Activated naive CD8-positive, alpha-beta T cell treated with anti-CD3 and anti-CD28 coated beads, Interleukin-2, amount 50 U/mL, for 24 hours (primary cell): ENCODE measurements at regions not wholly inside any gene's neighbourhood (a gene's known extent, or its start where the extent isn't known, plus 50 kb on each side); places are given as distances from the start of the nearest gene placed in this dataset.

ENCODE experiments used
- ATAC-seq: fragments of 150-1000 bp; cut with Tn5 transposase; one replicate; pipeline ENCODE4 v1.10.0; 2021
- DNase-seq: peaks from one replicate; pipeline ENCODE4 v3.0.0; 2021
- H3K27ac Mint-ChIP-seq: one replicate; pipeline ENCODE4 v1.8.0; 2021; ENCODE audit warnings: mild to moderate bottlenecking, mixed read lengths
- H3K27me3 Mint-ChIP-seq: one replicate; pipeline ENCODE4 v1.8.0; 2021; ENCODE audit warnings: mixed read lengths
- H3K36me3 Mint-ChIP-seq: one replicate; pipeline ENCODE4 v1.8.0; 2021; ENCODE audit warnings: low read depth, mixed read lengths
- H3K4me1 Mint-ChIP-seq: one replicate; pipeline ENCODE4 v1.8.0; 2021; ENCODE audit warnings: mixed read lengths
- H3K4me3 Mint-ChIP-seq: one replicate; pipeline ENCODE4 v1.8.0; 2021; ENCODE audit warnings: mild to moderate bottlenecking, moderate library complexity, mixed read lengths
- H3K9me3 Mint-ChIP-seq: one replicate; pipeline ENCODE4 v1.8.0; 2021; ENCODE audit warnings: mixed read lengths

DNA sequence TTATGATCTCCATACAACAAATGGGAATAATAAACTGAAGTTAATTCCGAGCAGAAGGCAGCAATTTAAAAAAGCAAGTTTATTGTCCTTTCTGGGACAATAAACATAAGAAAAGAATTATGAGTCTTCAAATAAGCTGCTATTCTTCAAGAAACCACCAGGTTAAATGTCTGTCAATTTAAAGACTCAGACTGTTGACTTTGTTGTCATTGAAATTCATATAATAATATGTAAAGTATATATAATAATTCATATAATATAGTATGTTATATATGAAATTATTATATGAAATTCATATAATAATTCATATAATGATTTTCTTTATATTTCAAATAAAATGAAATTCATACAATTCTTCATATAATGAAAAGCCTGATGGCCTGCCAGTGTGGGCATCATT is 497.5 kb upstream of the RGMB start:
- DNase-seq = no peak
- H3K27ac Mint-ChIP-seq = no peak overlapping the region
- no peak overlapping the region for H3K4me3 Mint-ChIP-seq
- no peaks in the 10 kb centered on the region for H3K4me1 Mint-ChIP-seq
- no peaks in the 10 kb centered on the region for H3K27me3 Mint-ChIP-seq
- ATAC-seq = no peak
- H3K36me3 Mint-ChIP-seq = no peaks in the 10 kb centered on the region
- no peaks in the 10 kb centered on the region for H3K9me3 Mint-ChIP-seq

DNA sequence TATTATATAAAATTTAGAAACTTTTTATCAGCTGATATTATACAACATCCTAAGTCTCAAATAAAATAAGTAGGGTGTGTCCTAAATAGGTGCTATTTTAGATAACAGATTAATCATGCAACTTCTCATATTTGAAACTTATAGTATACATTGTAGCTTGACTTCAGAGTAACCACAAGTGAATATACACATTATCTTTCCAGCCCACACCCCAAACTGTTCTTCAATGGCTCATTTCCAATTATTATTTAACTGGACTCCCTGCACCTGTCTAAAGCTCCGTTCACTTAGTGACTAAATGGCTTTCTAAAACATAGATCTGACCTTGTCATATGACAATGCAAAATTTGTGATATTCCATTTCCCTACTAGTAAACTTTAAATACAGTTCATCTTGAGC is 490.9 kb upstream of the RGMB start:
- Mint-ChIP-seq H3K27me3 (no peaks in the 10 kb centered on the region), H3K36me3 (no peaks in the 10 kb centered on the region), H3K9me3 (no peaks in the 10 kb centered on the region), H3K4me3 (no peak overlapping the region), H3K27ac (no peak overlapping the region), H3K4me1 (no peaks in the 10 kb centered on the region)
- DNase-seq = no peak
- no peak for ATAC-seq

- DNase-seq = no peak
- no peak for ATAC-seq
- H3K4me1 Mint-ChIP-seq = no peaks in the 10 kb centered on the region
- no peak overlapping the region for H3K27ac Mint-ChIP-seq
- H3K4me3 Mint-ChIP-seq = no peak overlapping the region
- H3K9me3 Mint-ChIP-seq = no peaks in the 10 kb centered on the region
- no peaks in the 10 kb centered on the region for H3K27me3 Mint-ChIP-seq
- no peaks in the 10 kb centered on the region for H3K36me3 Mint-ChIP-seq
Measured at GRCh38 chr5:98292496-98292895, 481.0 kb upstream of the RGMB start.

GRCh38 chr5:98296426-98296825 is 477.0 kb upstream of the RGMB start:
- no peaks in the 10 kb centered on the region for H3K36me3 Mint-ChIP-seq
- H3K27me3 Mint-ChIP-seq = no peaks in the 10 kb centered on the region
- no peaks in the 10 kb centered on the region for H3K4me1 Mint-ChIP-seq

DNA sequence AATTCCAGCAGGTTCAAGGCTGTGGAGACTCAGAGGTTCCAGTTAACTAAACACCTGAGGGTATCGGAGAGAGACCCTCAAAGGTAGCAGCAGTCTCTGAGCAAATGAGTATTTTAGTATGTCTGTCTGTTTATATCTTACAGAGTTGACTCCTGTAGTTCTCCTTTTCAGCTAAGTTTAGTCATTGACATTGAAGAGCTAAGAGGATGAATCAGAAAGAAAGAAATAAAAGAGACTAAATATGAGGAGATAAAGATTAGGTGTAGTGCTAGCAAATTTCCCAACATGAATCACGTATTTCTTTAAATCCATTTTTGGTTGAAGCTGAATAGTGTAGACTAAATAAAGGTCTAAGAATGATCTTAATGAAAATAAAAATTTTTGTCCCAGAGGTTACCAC is 474.0 kb upstream of the RGMB start:
- H3K9me3 Mint-ChIP-seq = no peaks in the 10 kb centered on the region

More at GRCh38 chr5:98296426-98296825, 477.0 kb upstream of the RGMB start:
- DNase-seq = no peak
- no peak for ATAC-seq
- Mint-ChIP-seq H3K9me3 (no peaks in the 10 kb centered on the region), H3K27ac (no peak overlapping the region), H3K4me3 (no peak overlapping the region)

DNA sequence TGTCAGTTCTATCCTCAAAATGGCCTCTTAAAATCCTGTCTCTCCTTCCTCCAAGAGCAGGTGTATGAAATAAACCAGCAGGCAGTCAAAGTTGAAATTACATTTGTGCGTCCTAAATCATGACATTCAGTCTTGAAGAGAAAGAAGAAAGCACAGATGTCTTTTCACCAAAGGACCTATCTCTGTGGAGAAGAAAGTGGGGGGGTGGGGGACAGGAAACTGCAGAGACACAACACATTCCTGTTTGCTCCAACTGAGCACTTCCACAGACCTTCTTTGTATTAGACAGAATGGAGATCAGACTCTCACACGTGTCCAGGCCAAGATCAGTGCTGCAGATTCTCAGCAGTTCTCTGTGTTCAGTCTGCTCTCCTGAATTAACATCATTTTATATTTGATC is 471.9 kb upstream of the RGMB start:
- H3K4me1 Mint-ChIP-seq = no peaks in the 10 kb centered on the region
- no peaks in the 10 kb centered on the region for H3K9me3 Mint-ChIP-seq
- DNase-seq (no peak), ATAC-seq (no peak)
- no peak overlapping the region for H3K4me3 Mint-ChIP-seq
- H3K27ac Mint-ChIP-seq = no peak overlapping the region
- H3K36me3 Mint-ChIP-seq = no peaks in the 10 kb centered on the region
- no peaks in the 10 kb centered on the region for H3K27me3 Mint-ChIP-seq

More for the DNA sequence above, 474.0 kb upstream of the RGMB start:
- Mint-ChIP-seq H3K36me3 (no peaks in the 10 kb centered on the region), H3K27ac (no peak overlapping the region), H3K27me3 (no peaks in the 10 kb centered on the region), H3K4me1 (no peaks in the 10 kb centered on the region), H3K4me3 (no peak overlapping the region)
- ATAC-seq = no peak
- no peak for DNase-seq

- no peak for ATAC-seq
- Mint-ChIP-seq H3K4me3 (no peak overlapping the region), H3K4me1 (peaks cover 7% of the 10 kb centered on the region), H3K36me3 (no peaks in the 10 kb centered on the region), H3K27ac (no peak overlapping the region), H3K27me3 (no peaks in the 10 kb centered on the region), H3K9me3 (no peaks in the 10 kb centered on the region)
- no peak for DNase-seq
Measured at GRCh38 chr5:98307811-98308210, 465.7 kb upstream of the RGMB start.

DNA sequence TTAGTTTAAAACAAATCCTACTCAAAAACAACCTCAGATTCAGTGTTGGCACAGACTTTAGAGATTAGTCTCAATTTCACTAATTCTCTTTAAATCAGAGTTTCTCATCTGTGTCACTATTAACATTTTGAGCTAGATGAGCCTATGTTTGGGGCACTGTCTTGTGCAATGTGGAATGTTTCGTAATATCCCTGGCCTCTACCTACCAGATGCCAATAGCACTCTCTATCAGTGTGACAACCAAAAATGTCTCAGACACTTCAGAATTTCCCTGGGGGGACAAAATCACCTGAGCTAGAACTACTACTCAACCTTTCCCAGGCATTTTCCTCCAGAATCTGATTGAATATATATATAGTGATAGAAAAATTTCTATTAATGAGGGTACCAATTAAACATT is 465.2 kb upstream of the RGMB start:
- Mint-ChIP-seq H3K36me3 (no peaks in the 10 kb centered on the region), H3K4me3 (no peak overlapping the region), H3K27ac (no peak overlapping the region), H3K4me1 (peaks cover 7% of the 10 kb centered on the region), H3K9me3 (no peaks in the 10 kb centered on the region), H3K27me3 (no peaks in the 10 kb centered on the region)
- ATAC-seq (no peak), DNase-seq (no peak)

GRCh38 chr5:98308960-98309359 is 464.5 kb upstream of the RGMB start:
- Mint-ChIP-seq H3K27me3 (no peaks in the 10 kb centered on the region), H3K27ac (no peak overlapping the region), H3K36me3 (no peaks in the 10 kb centered on the region), H3K4me3 (no peak overlapping the region), H3K9me3 (no peaks in the 10 kb centered on the region), H3K4me1 (peaks cover 7% of the 10 kb centered on the region)
- DNase-seq (no peak), ATAC-seq (no peak)

DNA sequence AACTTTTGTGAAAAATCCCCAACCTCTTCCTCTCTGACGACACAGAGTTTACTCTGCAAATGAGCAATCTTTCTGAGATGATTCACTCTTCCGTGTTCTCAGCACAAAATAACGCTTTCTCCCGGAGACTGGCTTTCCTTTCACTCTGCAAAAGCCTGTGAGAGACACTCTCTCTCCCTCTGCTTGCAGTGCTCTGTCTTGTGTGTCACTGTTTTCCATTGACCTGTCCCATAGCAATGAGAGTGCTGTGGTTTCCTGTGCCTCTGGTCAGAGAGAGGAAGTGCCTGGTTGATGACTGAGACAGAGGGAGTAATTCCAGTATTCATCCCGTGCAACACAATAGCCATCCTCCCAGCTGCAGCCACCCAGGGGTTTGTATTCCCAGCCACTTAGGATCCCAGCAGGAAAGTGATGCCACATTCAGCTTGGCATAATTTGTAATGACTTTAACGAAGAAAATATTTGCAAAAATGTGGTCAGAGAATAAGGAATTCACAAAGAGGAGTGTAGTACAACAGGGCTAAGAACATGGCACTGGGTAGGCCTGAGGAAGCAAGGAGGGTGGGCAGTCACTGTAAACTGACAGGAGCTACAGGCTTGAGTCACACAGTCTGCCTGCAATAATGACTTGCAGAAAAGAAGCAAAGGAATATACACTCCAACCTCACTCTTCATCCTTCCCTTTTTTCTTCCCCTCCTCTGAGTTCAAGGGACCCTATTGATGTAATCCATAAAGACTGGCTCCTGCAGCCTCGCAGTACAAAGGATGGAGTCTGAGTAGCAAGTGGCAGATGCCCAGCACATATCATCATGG is 463.5 kb upstream of the RGMB start:
- Mint-ChIP-seq H3K9me3 (no peaks in the 10 kb centered on the region), H3K27ac (no peak overlapping the region), H3K27me3 (no peaks in the 10 kb centered on the region), H3K4me3 (no peak overlapping the region), H3K4me1 (peaks cover 7% of the 10 kb centered on the region), H3K36me3 (no peaks in the 10 kb centered on the region)
- peak; percentile 1 for DNase-seq
- peak; percentile 68 for ATAC-seq

- Mint-ChIP-seq H3K4me3 (no peak overlapping the region), H3K4me1 (peaks cover 7% of the 10 kb centered on the region), H3K36me3 (no peaks in the 10 kb centered on the region), H3K27ac (no peak overlapping the region), H3K9me3 (no peaks in the 10 kb centered on the region), H3K27me3 (no peaks in the 10 kb centered on the region)
- ATAC-seq = no peak
- no peak for DNase-seq
Measured at GRCh38 chr5:98314292-98314691, 459.2 kb upstream of the RGMB start.

GRCh38 chr5:98318386-98318785 is 455.1 kb upstream of the RGMB start:
- H3K4me1 Mint-ChIP-seq = no peaks in the 10 kb centered on the region
- H3K27me3 Mint-ChIP-seq = no peaks in the 10 kb centered on the region
- DNase-seq (no peak), ATAC-seq (no peak)
- no peaks in the 10 kb centered on the region for H3K36me3 Mint-ChIP-seq
- H3K27ac Mint-ChIP-seq = no peak overlapping the region
- no peak overlapping the region for H3K4me3 Mint-ChIP-seq
- no peaks in the 10 kb centered on the region for H3K9me3 Mint-ChIP-seq

- Mint-ChIP-seq H3K36me3 (no peaks in the 10 kb centered on the region), H3K27me3 (no peaks in the 10 kb centered on the region), H3K4me1 (no peaks in the 10 kb centered on the region), H3K9me3 (no peaks in the 10 kb centered on the region), H3K4me3 (no peak overlapping the region), H3K27ac (no peak overlapping the region)
- ATAC-seq = no peak
- no peak for DNase-seq
Measured at GRCh38 chr5:98319299-98320011, 454.0 kb upstream of the RGMB start.

DNA sequence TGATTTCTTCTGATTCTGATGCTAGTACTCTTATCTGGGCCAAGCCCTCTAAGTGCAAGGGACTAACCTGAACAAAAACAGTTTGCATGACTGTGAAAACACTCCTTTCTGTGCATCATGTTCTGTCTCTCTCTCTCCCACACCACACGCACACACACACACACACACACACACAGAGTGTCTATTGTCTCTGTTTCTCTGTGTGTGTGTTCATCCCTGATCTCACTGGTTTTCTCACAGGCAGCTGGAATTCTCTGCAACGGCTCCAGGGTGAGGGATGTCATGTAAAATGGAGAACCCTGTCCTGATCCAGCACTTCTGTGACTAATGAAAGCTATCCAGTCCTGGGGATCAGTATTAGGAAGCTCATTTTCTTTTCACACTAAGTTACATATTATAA is 453.1 kb upstream of the RGMB start:
- no peak for ATAC-seq
- Mint-ChIP-seq H3K4me1 (no peaks in the 10 kb centered on the region), H3K27ac (no peak overlapping the region), H3K4me3 (no peak overlapping the region), H3K9me3 (no peaks in the 10 kb centered on the region), H3K27me3 (no peaks in the 10 kb centered on the region), H3K36me3 (no peaks in the 10 kb centered on the region)
- no peak for DNase-seq

GRCh38 chr5:98321361-98321760 is 452.1 kb upstream of the RGMB start:
- DNase-seq (no peak), ATAC-seq (no peak)
- no peaks in the 10 kb centered on the region for H3K27me3 Mint-ChIP-seq
- H3K27ac Mint-ChIP-seq = no peak overlapping the region
- H3K4me3 Mint-ChIP-seq = no peak overlapping the region
- H3K4me1 Mint-ChIP-seq = no peaks in the 10 kb centered on the region
- H3K9me3 Mint-ChIP-seq = no peaks in the 10 kb centered on the region
- no peaks in the 10 kb centered on the region for H3K36me3 Mint-ChIP-seq
